SK-N-MC (cell line): ENCODE measurements at regions not wholly inside any gene's neighbourhood (a gene's known extent, or its start where the extent isn't known, plus 50 kb on each side); places are given as distances from the start of the nearest gene placed in this dataset.

Source experiments
- EZH2 ChIP-seq: fragments of 200-600 bp; sonication (generic); IDR thresholded peaks from one replicate; pipeline ENCODE4 v1.6.1; 2017; ENCODE audit warnings: antibody characterized with exemption
- FOXP2 ChIP-seq: optimal IDR thresholded peaks from 2 replicates; pipeline ENCODE3; 2011; ENCODE audit warnings: mild to moderate bottlenecking, moderate library complexity; ENCODE audit not compliant: insufficient read depth; ENCODE audit errors: extremely low read length, control extremely low read depth
- POLR2AphosphoS5 ChIP-seq: IDR thresholded peaks from 2 replicates; pipeline ENCODE4 v1.6.1; 2012; ENCODE audit warnings: mild to moderate bottlenecking, low read depth, low read length, borderline replicate concordance

DNA sequence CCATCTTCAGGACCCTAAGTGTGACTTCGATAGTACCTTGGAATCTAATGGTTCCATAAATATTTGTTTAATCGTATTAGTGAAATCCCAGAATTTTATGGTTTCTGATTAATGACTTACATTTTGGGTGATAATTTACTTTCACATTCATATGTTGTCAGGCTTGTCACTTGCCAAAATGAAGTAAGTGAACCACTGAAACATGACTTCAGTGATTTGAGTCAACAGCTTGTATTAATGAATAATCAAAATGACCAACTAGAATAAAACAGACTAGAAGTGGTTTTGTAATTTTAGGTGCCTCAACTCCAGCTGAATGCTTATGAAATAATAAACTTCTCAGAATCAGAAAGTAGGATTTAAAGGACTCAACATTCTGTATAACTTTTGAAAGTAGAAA lies 517.1 kb downstream of the PRKD1 start:
- no peak for TF ChIP-seq POLR2AphosphoS5
- no peak for TF ChIP-seq EZH2
- no peak for TF ChIP-seq FOXP2
